ENCODE measurements at regions not wholly inside any gene's neighbourhood (a gene's known extent, or its start where the extent isn't known, plus 50 kb on each side); places are given as distances from the start of the nearest gene placed in this dataset.

- no peak for TF ChIP-seq CTCF (IDR thresholded peaks at IDR 0.05)
- TF ChIP-seq POLR2A (IDR thresholded peaks at IDR 0.05) = no peak
Measured at GRCh38 chr2:35417293-35417692, 938.3 kb upstream of the CRIM1 start.

Measured in right lobe of liver (tissue), 4 donors.